PC-3 (cell line): ENCODE measurements at regions not wholly inside any gene's neighbourhood (a gene's known extent, or its start where the extent isn't known, plus 50 kb on each side); places are given as distances from the start of the nearest gene placed in this dataset.

Experiments used
- CTCF ChIP-seq: fragments of 300-600 bp; sonication (generic); conservative IDR thresholded peaks from 2 replicates; pipeline ENCODE4 v1.5.1; 2017; ENCODE audit warnings: antibody characterized with exemption, low read depth, mild to moderate bottlenecking, low read length
- EZH2 ChIP-seq: fragments of 300-600 bp; sonication (generic); IDR thresholded peaks from one replicate; pipeline ENCODE4 v1.6.1; 2017; ENCODE audit warnings: antibody characterized with exemption, mild to moderate bottlenecking, low read length; ENCODE audit not compliant: unreplicated experiment

- TF ChIP-seq EZH2: no peak
- TF ChIP-seq CTCF: no peak
These were observed 405.0 kb upstream of the IL12A start for GRCh38 chr3:159583662-159584061.
